ENCODE measurements at regions not wholly inside any gene's neighbourhood (a gene's known extent, or its start where the extent isn't known, plus 50 kb on each side); places are given as distances from the start of the nearest gene placed in this dataset.

- TF ChIP-seq CTCF (conservative IDR thresholded peaks at IDR 0.05; ENCODE audit: low read depth in 2 of 2) = no peak
- no peak for TF ChIP-seq EZH2phosphoT487 (IDR thresholded peaks at IDR 0.05; ENCODE audit: unreplicated experiment)
- TF ChIP-seq ETS1 (IDR thresholded peaks at IDR 0.05) = no peak
- TF ChIP-seq EZH2 (IDR thresholded peaks at IDR 0.05; ENCODE audit: low read depth, unreplicated experiment) = no peak
- TF ChIP-seq POLR2AphosphoS5 (IDR thresholded peaks at IDR 0.05; ENCODE audit: low read depth) = no peak
- TF ChIP-seq STAT1 (IDR thresholded peaks at IDR 0.05; ENCODE audit: unreplicated experiment) = no peak
- no peak for TF ChIP-seq REST (IDR thresholded peaks at IDR 0.05; ENCODE audit: unreplicated experiment)
- no peak for TF ChIP-seq JUNB (IDR thresholded peaks at IDR 0.05; ENCODE audit: unreplicated experiment)
- no peak for TF ChIP-seq CREB1 (CRISPR knock-in tag; IDR thresholded peaks at IDR 0.05; ENCODE audit: low read depth)
- TF ChIP-seq ZNF114 (CRISPR knock-in tag; IDR thresholded peaks at IDR 0.05) = no peak
- TF ChIP-seq NANOG (IDR thresholded peaks at IDR 0.05; ENCODE audit: borderline replicate concordance) = no peak
- TF ChIP-seq ZNF331 (CRISPR knock-in tag; IDR thresholded peaks at IDR 0.05; ENCODE audit: low read depth) = no peak
- TF ChIP-seq ZNF462 (CRISPR knock-in tag; IDR thresholded peaks at IDR 0.05) = no peak
Observed at GRCh38 chr15:87416591-87417257, 839.8 kb downstream of the NTRK3 start.
